LNCaP clone FGC (cell line): ENCODE measurements at regions not wholly inside any gene's neighbourhood (a gene's known extent, or its start where the extent isn't known, plus 50 kb on each side); places are given as distances from the start of the nearest gene placed in this dataset.

Experiments used
- DNase-seq: peaks from one replicate; pipeline ENCODE4 v3.0.0-alpha.2; 2011; ENCODE audit warnings: low read depth
- H3K4me3 ChIP-seq: 2 replicates; pipeline ENCODE4 v1.5.1; 2011; ENCODE audit warnings: mild to moderate bottlenecking, low read depth, low read length, control low read depth
- CTCF ChIP-seq: IDR thresholded peaks from 2 replicates; pipeline ENCODE4 v1.5.1; 2012; ENCODE audit warnings: mild to moderate bottlenecking; ENCODE audit not compliant: control insufficient read depth, insufficient read depth; ENCODE audit errors: extremely low read depth

DNA sequence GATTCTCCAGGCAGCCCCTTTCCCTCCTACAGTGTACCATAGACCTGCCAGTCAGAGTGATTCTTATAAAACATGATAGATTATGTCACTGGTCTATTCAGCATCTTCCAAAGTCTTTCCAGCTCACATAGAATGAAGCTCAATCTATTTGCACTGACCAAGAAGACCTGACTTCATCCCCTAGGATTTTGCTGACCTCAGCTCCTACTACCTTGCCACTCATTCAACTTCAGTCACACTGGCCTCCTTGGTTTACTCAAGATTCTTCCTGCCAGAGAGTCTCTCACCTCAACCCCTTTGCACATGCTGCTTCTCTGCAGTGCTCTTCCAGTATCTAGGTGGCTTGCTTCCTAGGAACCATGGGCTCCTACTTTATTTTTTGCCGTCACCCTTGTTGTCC lies 392.9 kb downstream of the PID1 start:
- no peak overlapping the region for H3K4me3 ChIP-seq
- no peak for DNase-seq
- TF ChIP-seq CTCF = no peak

DNA sequence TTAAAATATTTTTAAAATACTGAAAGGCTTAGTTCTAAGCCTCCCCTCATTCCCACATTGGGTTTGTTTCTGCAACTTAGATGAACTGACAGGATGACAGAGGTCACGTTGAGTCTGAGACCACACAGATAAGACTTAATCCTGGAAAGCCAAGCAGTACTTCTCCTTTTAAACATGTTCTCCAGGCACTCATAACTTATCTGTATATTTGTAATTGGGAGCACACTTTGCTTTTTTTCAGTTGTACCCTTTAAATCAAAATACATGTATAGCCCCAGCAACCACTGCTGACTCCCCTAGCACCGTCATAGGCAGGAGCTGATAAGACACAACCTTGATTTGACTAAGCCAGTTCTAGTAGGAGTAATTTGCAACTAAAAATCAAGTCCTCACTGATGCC lies 394.8 kb downstream of the PID1 start:
- no peak overlapping the region for H3K4me3 ChIP-seq
- no peak for TF ChIP-seq CTCF
- no peak for DNase-seq

GRCh38 chr2:228875152-228875900 lies 395.8 kb downstream of the PID1 start:
- DNase-seq = no peak

DNA sequence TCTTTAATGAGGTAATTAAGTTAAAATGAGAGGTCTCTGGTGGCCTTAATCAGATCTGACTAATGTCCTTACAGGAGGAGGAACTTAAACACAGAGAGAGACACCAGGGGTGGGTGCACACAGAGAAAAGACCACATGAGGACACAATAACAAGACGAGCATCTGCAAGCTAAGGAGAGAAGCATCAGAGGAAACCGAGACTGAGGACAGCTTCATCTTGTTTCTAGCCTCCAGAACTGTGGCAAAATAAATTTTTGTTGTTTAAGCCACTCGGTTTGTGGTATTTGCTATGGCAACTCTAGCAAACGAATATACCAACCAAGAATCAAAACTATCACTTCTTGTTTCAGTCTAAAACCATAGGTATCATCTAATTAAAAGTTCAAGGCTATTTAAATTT lies 400.1 kb downstream of the PID1 start:
- no peak for DNase-seq
- no peak overlapping the region for H3K4me3 ChIP-seq
- no peak for TF ChIP-seq CTCF

More at GRCh38 chr2:228875152-228875900, 395.8 kb downstream of the PID1 start:
- no peak overlapping the region for H3K4me3 ChIP-seq
- no peak for TF ChIP-seq CTCF

GRCh38 chr2:228869636-228870264 lies 401.3 kb downstream of the PID1 start:
- no peak for TF ChIP-seq CTCF
- no peak overlapping the region for H3K4me3 ChIP-seq

DNA sequence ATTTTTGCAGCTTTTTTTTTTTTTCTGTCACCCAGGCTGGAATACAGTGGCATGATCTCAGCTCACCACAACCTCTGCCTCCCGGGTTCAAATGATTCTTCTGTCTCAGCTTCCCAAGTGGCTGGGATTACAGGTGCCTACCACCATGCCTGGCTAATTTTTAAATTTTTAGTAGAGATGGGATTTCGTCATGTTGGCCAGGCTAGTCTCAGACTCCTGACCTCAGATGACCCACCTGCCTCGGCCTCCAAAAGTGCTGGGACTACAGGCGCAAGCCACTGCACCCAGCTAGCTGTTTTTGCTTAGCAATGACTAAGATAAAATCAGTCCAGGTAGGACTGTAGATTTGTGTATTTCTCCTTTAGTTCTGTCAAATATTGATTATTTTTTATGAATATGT lies 403.7 kb downstream of the PID1 start:
- no peak overlapping the region for H3K4me3 ChIP-seq
- TF ChIP-seq CTCF = no peak

More at GRCh38 chr2:228869636-228870264, 401.3 kb downstream of the PID1 start:
- DNase-seq = no peak

GRCh38 chr2:228866781-228867180 lies 404.3 kb downstream of the PID1 start:
- DNase-seq = no peak
- no peak for TF ChIP-seq CTCF
- no peak overlapping the region for H3K4me3 ChIP-seq

More for the DNA sequence above, 403.7 kb downstream of the PID1 start:
- DNase-seq = no peak
